ENCODE measurements at regions not wholly inside any gene's neighbourhood (a gene's known extent, or its start where the extent isn't known, plus 50 kb on each side); places are given as distances from the start of the nearest gene placed in this dataset.

GRCh38 chr2:144206019-144206418 lies 313.9 kb downstream of the ZEB2 start:
- WGBS (ENCODE audit: insufficient coverage), result no CpG with 5 or more reads among the region's 2 CpGs
- Mint-ChIP-seq H3K27me3 (ENCODE audit: low read depth in 3 of 3) (no peaks in the 10 kb centered on the region), H3K9me3 (peaks cover 0 to 4% (median 0%) of the 10 kb centered on the region in 7 donors), H3K4me1 (no peaks in the 10 kb centered on the region), H3K36me3 (peaks cover 11 to 12% of the 10 kb centered on the region in 2 donors), H3K4me3 (no peak overlapping the region), H3K27ac (no peak overlapping the region)
- H2AFZ ChIP-seq (ENCODE audit: insufficient read depth, low read depth, low read length, poor library complexity, severe bottlenecking), result no peak overlapping the region
- no peak overlapping the region for H3K4me2 ChIP-seq (replicated peaks; ENCODE audit: extremely low read depth, low read length, poor library complexity, severe bottlenecking)
- H3K27me3 ChIP-seq (ENCODE audit: control insufficient read depth in 2 of 2, insufficient read depth in 2 of 2, low read length in 2 of 2), result no peaks in the 10 kb centered on the region
- intact Hi-C loops (cut with micrococcal nuclease), result no loop called here
- no peaks in the 10 kb centered on the region for H3K79me2 ChIP-seq (ENCODE audit: insufficient read depth, low read length)
- DNase-seq, result no peak
- no peaks in the 10 kb centered on the region for H3K36me3 ChIP-seq (replicated peaks in 1 of 2; ENCODE audit: control insufficient read depth in 1 of 2, insufficient read depth in 2 of 2, low read length in 2 of 2)
- H4K20me1 ChIP-seq (ENCODE audit: insufficient read depth, low read length), result no peaks in the 10 kb centered on the region
- no peak overlapping the region for H3K9ac ChIP-seq (ENCODE audit: insufficient read depth, low read length, poor library complexity, severe bottlenecking)
- H3K27ac ChIP-seq (ENCODE audit: low read depth in 1 of 2, low read length in 2 of 2), result no peak overlapping the region
- H3K4me1 ChIP-seq (ENCODE audit: control insufficient read depth in 1 of 2, insufficient read depth in 2 of 2, low read length in 2 of 2), result no peaks in the 10 kb centered on the region
- H3K9me3 ChIP-seq (replicated peaks in 1 of 2; ENCODE audit: control insufficient read depth in 1 of 2, insufficient read depth in 1 of 2, low read length in 2 of 2), result no peaks in the 10 kb centered on the region
- no peak for TF ChIP-seq CTCF (IDR thresholded peaks at IDR 0.05)
- no peak overlapping the region for H3K4me3 ChIP-seq (replicated peaks in 1 of 3; ENCODE audit: low read depth in 2 of 3, low read length in 3 of 3)

GRCh38 chr2:144201868-144202468 lies 318.0 kb downstream of the ZEB2 start:
- Mint-ChIP-seq H3K9me3 (peaks cover 0 to 4% (median 0%) of the 10 kb centered on the region in 7 donors), H3K27ac (no peak overlapping the region), H3K4me3 (no peak overlapping the region), H3K27me3 (ENCODE audit: low read depth in 3 of 3) (no peaks in the 10 kb centered on the region), H3K36me3 (peaks cover 0 to 4% of the 10 kb centered on the region in 2 donors), H3K4me1 (peaks cover 15% of the 10 kb centered on the region)
- Histone ChIP-seq H3K4me3 (replicated peaks in 1 of 3; ENCODE audit: low read depth in 2 of 3, low read length in 3 of 3) (no peak overlapping the region), H3K27ac (ENCODE audit: low read depth in 1 of 2, low read length in 2 of 2) (no peak overlapping the region), H3K9ac (ENCODE audit: insufficient read depth, low read length, poor library complexity, severe bottlenecking) (no peak overlapping the region), H3K27me3 (ENCODE audit: control insufficient read depth in 2 of 2, insufficient read depth in 2 of 2, low read length in 2 of 2) (no peaks in the 10 kb centered on the region), H3K79me2 (ENCODE audit: insufficient read depth, low read length) (no peaks in the 10 kb centered on the region), H4K20me1 (ENCODE audit: insufficient read depth, low read length) (no peaks in the 10 kb centered on the region), H3K9me3 (replicated peaks in 1 of 2; ENCODE audit: control insufficient read depth in 1 of 2, insufficient read depth in 1 of 2, low read length in 2 of 2) (no peaks in the 10 kb centered on the region), H3K36me3 (replicated peaks in 1 of 2; ENCODE audit: control insufficient read depth in 1 of 2, insufficient read depth in 2 of 2, low read length in 2 of 2) (no peaks in the 10 kb centered on the region), H3K4me1 (ENCODE audit: control insufficient read depth in 1 of 2, insufficient read depth in 2 of 2, low read length in 2 of 2) (peaks cover 6 to 14% of the 10 kb centered on the region in 2 donors), H2AFZ (ENCODE audit: insufficient read depth, low read depth, low read length, poor library complexity, severe bottlenecking) (no peak overlapping the region), H3K4me2 (replicated peaks; ENCODE audit: extremely low read depth, low read length, poor library complexity, severe bottlenecking) (no peak overlapping the region)
- WGBS (ENCODE audit: insufficient coverage), result no CpG with 5 or more reads among the region's 1 CpG
- DNase-seq, result no peak
- intact Hi-C loops (cut with micrococcal nuclease), result no loop called here
- TF ChIP-seq CTCF (IDR thresholded peaks at IDR 0.05), result no peak

Measured in CD14-positive monocyte (primary cell).